Naive thymus-derived CD8-positive, alpha-beta T cell (primary cell): ENCODE measurements at regions not wholly inside any gene's neighbourhood (a gene's known extent, or its start where the extent isn't known, plus 50 kb on each side); places are given as distances from the start of the nearest gene placed in this dataset.

Experiments used
- ATAC-seq, 2 donors: fragments of 150-1000 bp; cut with Tn5 transposase in 1 of 2; sonication (Bioruptor Pico), chemical (Tn5 transposase) in 1 of 2; 1 replicate in 1 of 2; 2 replicates in 1 of 2; pipeline ENCODE4 v1.10.0; 2021; ENCODE audit warnings: mild to moderate bottlenecking in 2 of 2, moderate library complexity in 2 of 2
- POLR2A ChIA-PET: fragments of 350-600 bp; sonication (Branson Sonifier 250); formaldehyde crosslinking; loops from one replicate; lab custom pipeline; 2021; ENCODE audit warnings: antibody characterized with exemption; lab: Charles Lee
- DNase-seq, 10 donors: peaks; one replicate each; pipeline versions ENCODE4 v3.0.0 to v3.0.0-alpha.2; 2020 to 2022
- H3K27ac Mint-ChIP-seq, 10 donors: one replicate each; pipeline ENCODE4 v1.8.0; 2020 to 2022; ENCODE audit warnings: mild to moderate bottlenecking in 10 of 10, mixed read lengths in 10 of 10, moderate library complexity in 4 of 10, inconsistent platforms in 1 of 10
- H3K27me3 Mint-ChIP-seq, 5 donors: one replicate each; pipeline ENCODE4 v1.8.0; 2021 to 2022; ENCODE audit warnings: mixed read lengths in 5 of 5
- H3K36me3 Mint-ChIP-seq, 3 donors: one replicate each; pipeline ENCODE4 v1.8.0; 2020 to 2022; ENCODE audit warnings: mixed read lengths in 3 of 3, mild to moderate bottlenecking in 2 of 3, inconsistent platforms in 1 of 3
- H3K4me1 Mint-ChIP-seq, 4 donors: one replicate each; pipeline ENCODE4 v1.8.0; 2021 to 2022; ENCODE audit warnings: mixed read lengths in 4 of 4
- H3K4me3 Mint-ChIP-seq, 10 donors: one replicate each; pipeline ENCODE4 v1.8.0; 2020 to 2022; ENCODE audit warnings: mild to moderate bottlenecking in 10 of 10, mixed read lengths in 10 of 10, moderate library complexity in 6 of 10, inconsistent platforms in 1 of 10
- H3K9me3 Mint-ChIP-seq, 9 donors: one replicate each; pipeline ENCODE4 v1.8.0; 2020 to 2022; ENCODE audit warnings: mixed read lengths in 9 of 9, mild to moderate bottlenecking in 3 of 9, inconsistent platforms in 1 of 9, moderate library complexity in 1 of 9

- Mint-ChIP-seq H3K4me1 (no peaks in the 10 kb centered on the region), H3K4me3 (no peak overlapping the region), H3K27ac (no peak overlapping the region), H3K9me3 (peaks cover 0 to 42% (median 0%) of the 10 kb centered on the region in 9 donors), H3K36me3 (peaks cover 0 to 6% (median 0%) of the 10 kb centered on the region in 3 donors), H3K27me3 (peaks cover 0 to 3% (median 0%) of the 10 kb centered on the region in 5 donors)
- POLR2A ChIA-PET = no interaction called here
- DNase-seq = no peak
- no peak for ATAC-seq
These were observed 205.3 kb upstream of the GEMIN8 start for GRCh38 chrX:14235004-14235403.

GRCh38 chrX:14232688-14233087 is 203.0 kb upstream of the GEMIN8 start:
- Mint-ChIP-seq H3K4me1 (no peaks in the 10 kb centered on the region), H3K9me3 (peaks cover 0 to 49% (median 5%) of the 10 kb centered on the region in 9 donors), H3K36me3 (peaks cover 0 to 6% (median 0%) of the 10 kb centered on the region in 3 donors), H3K27me3 (peaks cover 0 to 3% (median 0%) of the 10 kb centered on the region in 5 donors), H3K4me3 (no peak overlapping the region), H3K27ac (no peak overlapping the region)
- DNase-seq = no peak
- POLR2A ChIA-PET = no interaction called here
- ATAC-seq = no peak

- ATAC-seq (no peak), DNase-seq (no peak)
- H3K4me3 Mint-ChIP-seq = no peak overlapping the region
- no peaks in the 10 kb centered on the region for H3K4me1 Mint-ChIP-seq
- no peaks in the 10 kb centered on the region for H3K27me3 Mint-ChIP-seq
- no peak overlapping the region for H3K27ac Mint-ChIP-seq
- POLR2A ChIA-PET = no interaction called here
- H3K9me3 Mint-ChIP-seq = peaks cover 0 to 23% (median 3%) of the 10 kb centered on the region in 9 donors
- no peaks in the 10 kb centered on the region for H3K36me3 Mint-ChIP-seq
These were observed 198.9 kb upstream of the GEMIN8 start for GRCh38 chrX:14228611-14229010.

GRCh38 chrX:14220386-14220944 is 190.8 kb upstream of the GEMIN8 start:
- POLR2A ChIA-PET = no interaction called here
- ATAC-seq (no peak), DNase-seq (no peak)
- Mint-ChIP-seq H3K27me3 (no peaks in the 10 kb centered on the region), H3K27ac (no peak overlapping the region), H3K4me3 (no peak overlapping the region), H3K4me1 (no peaks in the 10 kb centered on the region), H3K9me3 (peaks cover 0 to 4% (median 0%) of the 10 kb centered on the region in 9 donors), H3K36me3 (no peaks in the 10 kb centered on the region)

GRCh38 chrX:14209034-14209433 is 179.3 kb upstream of the GEMIN8 start:
- Mint-ChIP-seq H3K27ac (no peak overlapping the region), H3K4me1 (no peaks in the 10 kb centered on the region), H3K9me3 (peaks cover 0 to 20% (median 11%) of the 10 kb centered on the region in 9 donors), H3K36me3 (peaks cover 0 to 5% (median 2%) of the 10 kb centered on the region in 3 donors), H3K4me3 (no peak overlapping the region), H3K27me3 (peaks cover 0 to 12% (median 0%) of the 10 kb centered on the region in 5 donors)
- no peak for ATAC-seq
- no peak for DNase-seq
- POLR2A ChIA-PET = no interaction called here

- Mint-ChIP-seq H3K27me3 (no peaks in the 10 kb centered on the region), H3K36me3 (peaks cover 0 to 6% (median 0%) of the 10 kb centered on the region in 3 donors), H3K27ac (no peak overlapping the region), H3K9me3 (peaks cover 0 to 24% (median 0%) of the 10 kb centered on the region in 9 donors), H3K4me1 (no peaks in the 10 kb centered on the region), H3K4me3 (no peak overlapping the region)
- DNase-seq (no peak), ATAC-seq (no peak)
- POLR2A ChIA-PET = no interaction called here
These were observed 165.0 kb upstream of the GEMIN8 start for GRCh38 chrX:14194711-14195110.

- peaks cover 0 to 28% (median 2%) of the 10 kb centered on the region in 9 donors for H3K9me3 Mint-ChIP-seq
- no peak for DNase-seq
- POLR2A ChIA-PET = no interaction called here
- H3K4me1 Mint-ChIP-seq = no peaks in the 10 kb centered on the region
- no peak overlapping the region for H3K27ac Mint-ChIP-seq
- peaks cover 0 to 2% (median 0%) of the 10 kb centered on the region in 5 donors for H3K27me3 Mint-ChIP-seq
- no peak for ATAC-seq
- H3K36me3 Mint-ChIP-seq = peaks cover 0 to 6% (median 0%) of the 10 kb centered on the region in 3 donors
- H3K4me3 Mint-ChIP-seq = no peak overlapping the region
These were observed 163.9 kb upstream of the GEMIN8 start for GRCh38 chrX:14193547-14193946.

- peaks cover 0 to 12% (median 1%) of the 10 kb centered on the region in 5 donors for H3K27me3 Mint-ChIP-seq
- no peaks in the 10 kb centered on the region for H3K4me1 Mint-ChIP-seq
- DNase-seq = no peak
- ATAC-seq = no peak
- POLR2A ChIA-PET = no interaction called here
- no peaks in the 10 kb centered on the region for H3K36me3 Mint-ChIP-seq
- H3K27ac Mint-ChIP-seq = no peak overlapping the region
- no peak overlapping the region for H3K4me3 Mint-ChIP-seq
- H3K9me3 Mint-ChIP-seq = peaks cover 0 to 18% (median 2%) of the 10 kb centered on the region in 9 donors
These were observed 144.2 kb upstream of the GEMIN8 start for GRCh38 chrX:14173873-14174272.

- DNase-seq = no peak
- H3K4me3 Mint-ChIP-seq = no peak overlapping the region
- no peaks in the 10 kb centered on the region for H3K4me1 Mint-ChIP-seq
- no peak for ATAC-seq
- H3K36me3 Mint-ChIP-seq = no peaks in the 10 kb centered on the region
- H3K27me3 Mint-ChIP-seq = no peaks in the 10 kb centered on the region
- H3K27ac Mint-ChIP-seq = no peak overlapping the region
- peaks cover 0 to 22% (median 9%) of the 10 kb centered on the region in 9 donors for H3K9me3 Mint-ChIP-seq
- POLR2A ChIA-PET = no interaction called here
These were observed 135.1 kb upstream of the GEMIN8 start for GRCh38 chrX:14164828-14165227.

- POLR2A ChIA-PET = no interaction called here
- DNase-seq = no peak
- no peak overlapping the region for H3K27ac Mint-ChIP-seq
- H3K9me3 Mint-ChIP-seq = peaks cover 0 to 3% (median 0%) of the 10 kb centered on the region in 9 donors
- no peak overlapping the region for H3K4me3 Mint-ChIP-seq
- no peaks in the 10 kb centered on the region for H3K4me1 Mint-ChIP-seq
- peaks cover 2 to 9% (median 3%) of the 10 kb centered on the region in 5 donors for H3K27me3 Mint-ChIP-seq
- H3K36me3 Mint-ChIP-seq = no peaks in the 10 kb centered on the region
- no peak for ATAC-seq
These were observed 95.8 kb upstream of the GEMIN8 start for GRCh38 chrX:14125462-14125861.

- Mint-ChIP-seq H3K4me3 (no peak overlapping the region), H3K4me1 (no peaks in the 10 kb centered on the region), H3K9me3 (peaks cover 0 to 3% (median 0%) of the 10 kb centered on the region in 9 donors), H3K27ac (no peak overlapping the region), H3K27me3 (peaks cover 0 to 9% (median 3%) of the 10 kb centered on the region in 5 donors), H3K36me3 (no peaks in the 10 kb centered on the region)
- POLR2A ChIA-PET = no interaction called here
- ATAC-seq = no peak
- DNase-seq = no peak
These were observed 94.9 kb upstream of the GEMIN8 start for GRCh38 chrX:14124562-14124961.

- POLR2A ChIA-PET = no interaction called here
- H3K9me3 Mint-ChIP-seq = peaks cover 0 to 5% (median 0%) of the 10 kb centered on the region in 9 donors
- peak overlapping the region in 8 of 10 donors; percentile 12 to 60 (median 38) for H3K4me3 Mint-ChIP-seq
- peaks cover 0 to 4% (median 0%) of the 10 kb centered on the region in 4 donors for H3K4me1 Mint-ChIP-seq
- peak overlapping the region in 1 of 10 donors; percentile 13 for H3K27ac Mint-ChIP-seq
- peak; percentile 0 to 60 (median 18) for DNase-seq
- H3K27me3 Mint-ChIP-seq = peaks cover 0 to 3% (median 0%) of the 10 kb centered on the region in 5 donors
- no peaks in the 10 kb centered on the region for H3K36me3 Mint-ChIP-seq
- ATAC-seq = peak; percentile 50 to 59
These were observed 66.0 kb upstream of the GEMIN8 start for GRCh38 chrX:14095702-14096101.

- DNase-seq = no peak
- Mint-ChIP-seq H3K4me3 (no peak overlapping the region), H3K27me3 (peaks cover 0 to 5% (median 3%) of the 10 kb centered on the region in 5 donors), H3K4me1 (peaks cover 0 to 4% (median 0%) of the 10 kb centered on the region in 4 donors), H3K9me3 (peaks cover 0 to 5% (median 0%) of the 10 kb centered on the region in 9 donors), H3K36me3 (no peaks in the 10 kb centered on the region), H3K27ac (no peak overlapping the region)
- ATAC-seq = no peak
- POLR2A ChIA-PET = no interaction called here
These were observed 64.5 kb upstream of the GEMIN8 start for GRCh38 chrX:14094191-14094590.

GRCh38 chrX:14084466-14084865 is 54.8 kb upstream of the GEMIN8 start:
- Mint-ChIP-seq H3K27ac (no peak overlapping the region), H3K4me1 (no peaks in the 10 kb centered on the region), H3K9me3 (peaks cover 0 to 5% (median 0%) of the 10 kb centered on the region in 9 donors), H3K27me3 (peaks cover 2 to 17% (median 8%) of the 10 kb centered on the region in 5 donors), H3K36me3 (no peaks in the 10 kb centered on the region), H3K4me3 (no peak overlapping the region)
- ATAC-seq = no peak
- no peak for DNase-seq
- POLR2A ChIA-PET = no interaction called here
